ENCODE measurements at regions not wholly inside any gene's neighbourhood (a gene's known extent, or its start where the extent isn't known, plus 50 kb on each side); places are given as distances from the start of the nearest gene placed in this dataset.

DNA sequence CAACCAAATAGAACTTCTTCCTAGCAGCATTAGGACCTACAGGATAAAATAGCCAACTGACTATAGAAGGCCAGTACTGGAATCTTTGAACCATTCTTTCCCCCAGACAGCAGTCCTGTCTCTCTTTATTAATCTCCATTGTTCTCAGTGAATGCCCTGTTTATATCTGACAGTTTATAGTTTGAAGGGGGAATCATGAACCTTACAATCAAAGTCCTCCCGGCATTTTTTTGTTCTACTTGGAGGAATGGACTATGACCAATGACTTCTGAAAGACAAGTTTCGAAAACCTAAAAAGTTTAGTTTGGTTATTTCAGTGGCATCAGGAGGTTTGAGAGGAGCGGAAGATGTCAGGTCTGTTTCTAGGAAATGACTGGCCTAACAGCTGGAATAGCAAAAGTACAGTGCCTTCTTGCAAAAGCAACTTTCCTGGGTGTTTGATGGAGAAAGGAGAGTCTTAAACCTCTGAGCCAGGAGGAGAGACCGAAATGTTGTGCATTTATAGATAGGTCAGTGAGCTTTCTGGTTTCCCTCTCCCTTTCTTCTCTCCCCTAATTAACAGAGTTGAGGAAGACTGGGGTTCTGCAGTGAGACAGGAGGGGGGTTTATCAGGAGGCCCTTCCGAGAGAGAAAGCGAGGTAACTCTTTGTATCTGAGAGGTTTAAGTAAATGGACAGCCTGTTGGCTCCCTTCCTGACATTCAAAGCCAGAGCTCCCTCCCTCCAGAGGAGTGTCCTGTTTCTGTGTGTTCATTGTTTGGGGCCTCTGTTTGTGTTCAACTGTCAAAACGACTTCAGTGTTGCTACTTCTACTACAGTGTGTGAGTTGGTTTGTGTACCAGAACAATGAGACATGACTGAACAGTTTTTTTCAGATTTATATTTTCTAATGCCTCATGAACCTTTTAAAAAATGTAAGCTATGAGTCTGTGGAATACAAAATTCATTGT lies 383.0 kb upstream of the RARB start:
- no peak for DNase-seq (ENCODE audit: low spot score)

GRCh38 chr3:25046911-25047771 lies 380.9 kb upstream of the RARB start:
- DNase-seq (ENCODE audit: low spot score) = no peak

DNA sequence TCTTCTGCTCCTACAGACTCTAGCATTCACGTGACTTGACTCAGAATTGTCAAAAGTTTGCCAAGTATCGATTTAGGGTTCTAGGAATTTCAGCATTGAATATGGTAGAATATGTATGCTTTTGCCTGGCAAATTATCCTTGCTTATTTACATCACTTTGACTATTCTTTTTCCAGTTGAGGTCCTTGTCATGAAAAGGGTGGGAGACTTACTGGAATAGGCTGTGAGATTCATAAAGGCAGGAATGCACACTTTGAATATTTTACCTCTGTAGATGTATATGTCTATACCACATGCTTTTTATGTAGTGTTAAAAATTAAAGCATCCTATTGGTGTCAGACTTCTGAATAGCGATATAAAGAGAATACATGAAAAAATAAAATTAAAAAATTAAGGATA lies 378.8 kb upstream of the RARB start:
- DNase-seq (ENCODE audit: low spot score) = no peak

DNA sequence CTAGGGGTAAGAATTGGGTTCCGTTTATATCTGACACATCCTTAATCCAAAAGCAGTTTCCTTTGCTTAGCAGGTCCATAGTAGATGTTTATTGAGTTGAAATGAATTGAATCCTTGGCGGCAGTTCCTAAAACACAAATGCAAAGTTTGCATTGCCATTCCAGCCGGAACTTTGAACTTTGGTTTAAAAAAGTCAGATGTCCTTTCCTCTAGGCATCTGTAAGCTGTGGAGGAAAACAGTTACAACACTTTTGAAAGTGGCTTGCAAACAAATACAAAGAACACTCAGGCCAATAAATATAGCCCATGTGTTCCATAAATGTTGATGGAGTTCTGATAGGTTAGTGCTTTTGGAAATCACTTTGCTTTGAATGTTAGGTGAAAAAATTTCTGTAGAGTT lies 374.7 kb upstream of the RARB start:
- DNase-seq (ENCODE audit: low spot score) = no peak

DNA sequence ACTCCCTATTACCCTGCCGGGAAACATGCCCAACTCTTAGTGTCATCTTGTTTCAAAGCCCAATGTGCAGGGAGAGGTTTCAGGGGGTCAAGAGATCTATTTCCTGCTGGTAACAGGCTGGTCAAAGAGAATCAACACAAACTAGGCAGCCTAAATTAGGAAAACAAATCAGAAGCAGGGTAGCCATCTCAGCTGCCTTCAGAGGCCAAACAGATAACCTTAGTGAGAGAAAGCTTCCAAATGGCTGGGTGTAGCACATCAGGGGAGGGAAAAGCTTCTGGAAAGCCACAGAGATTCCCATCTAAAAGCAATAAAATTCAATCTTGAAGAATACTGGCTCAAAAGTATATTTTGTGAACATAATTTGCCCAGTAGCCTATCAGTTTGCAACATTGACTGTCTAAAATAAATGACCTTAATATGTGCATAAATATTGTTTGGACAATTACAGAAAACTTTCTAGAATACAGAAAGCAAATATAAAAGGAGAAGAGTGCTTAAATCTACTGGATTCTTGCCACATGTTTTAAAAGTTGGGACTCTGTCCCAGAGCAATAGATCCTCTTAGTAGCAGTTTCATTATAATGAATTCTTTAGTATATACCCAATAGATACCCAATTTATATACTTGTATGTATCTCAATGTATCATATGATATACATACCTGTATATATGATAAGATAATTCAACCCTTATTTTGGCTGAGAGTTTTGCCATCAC lies 371.9 kb upstream of the RARB start:
- no peak for DNase-seq (ENCODE audit: low spot score)

DNA sequence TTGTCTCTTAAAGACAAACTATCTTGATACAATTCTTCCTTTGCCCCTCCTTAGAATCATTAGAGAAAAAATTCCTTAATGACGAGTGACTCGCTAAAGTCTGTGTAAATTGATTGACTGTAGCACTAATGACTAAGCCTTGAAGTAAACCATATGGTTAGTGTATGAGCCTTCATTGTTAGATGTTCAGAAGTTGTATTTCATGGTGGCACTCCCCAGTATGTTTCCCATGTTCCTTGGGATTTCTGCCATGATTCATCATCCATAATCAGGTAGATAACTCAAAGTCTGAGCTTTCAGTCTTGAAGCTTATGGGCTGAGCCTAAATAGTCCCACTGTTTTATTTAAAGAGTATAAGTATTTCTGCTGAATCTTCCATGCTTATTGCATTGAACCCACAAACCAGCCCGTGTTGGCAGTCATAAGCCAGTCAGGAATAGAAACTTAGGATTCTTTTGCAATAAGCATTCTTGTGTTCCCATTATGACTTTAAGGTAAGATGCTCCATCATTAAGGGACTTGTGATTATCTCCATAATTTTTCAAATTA lies 371.2 kb upstream of the RARB start:
- no peak for DNase-seq (ENCODE audit: low spot score)

DNA sequence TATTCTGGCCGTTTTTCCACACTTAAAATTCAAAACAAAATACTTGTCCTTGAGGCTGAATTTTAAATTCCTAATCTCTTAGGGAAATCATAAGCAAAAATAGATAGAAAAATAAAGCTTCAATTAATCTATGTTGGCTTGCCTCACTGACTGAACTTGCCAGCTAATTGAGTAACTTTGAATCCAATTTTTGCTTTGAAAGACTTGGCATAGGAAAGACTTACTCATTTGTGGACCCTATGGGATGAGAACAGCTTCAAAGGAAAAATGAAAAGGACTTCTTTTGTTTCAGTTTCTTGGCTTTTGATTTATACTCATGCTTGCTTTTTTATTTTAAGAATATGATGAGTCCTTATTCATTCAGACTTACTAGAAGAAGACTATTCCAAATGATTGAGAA lies 370.7 kb upstream of the RARB start:
- no peak for DNase-seq (ENCODE audit: low spot score)

DNA sequence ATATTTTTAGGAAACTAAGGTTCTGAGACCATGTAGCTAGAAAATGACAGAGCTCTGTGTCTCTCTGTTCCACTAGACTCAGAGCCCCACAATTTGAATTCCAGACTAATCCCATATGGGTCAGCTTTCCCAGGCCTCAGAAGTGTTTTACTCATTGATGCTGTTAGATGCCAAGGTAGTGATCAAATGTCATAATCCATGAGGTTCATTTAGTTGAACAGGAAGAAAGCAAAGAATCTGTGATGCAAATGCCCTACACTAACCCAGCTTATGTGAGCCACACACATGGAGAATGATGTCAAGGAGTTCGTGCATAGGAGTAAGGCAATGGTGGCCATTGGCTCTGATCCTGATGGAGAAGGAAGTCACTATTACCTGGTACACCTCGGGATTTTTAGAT lies 363.4 kb upstream of the RARB start:
- DNase-seq (ENCODE audit: low spot score) = no peak

- no peak for DNase-seq (ENCODE audit: low spot score)
Measured at GRCh38 chr3:25069970-25070369, 358.1 kb upstream of the RARB start.

GRCh38 chr3:25071846-25072245 lies 356.2 kb upstream of the RARB start:
- DNase-seq (ENCODE audit: low spot score) = no peak

GRCh38 chr3:25073423-25073822 lies 354.6 kb upstream of the RARB start:
- DNase-seq (ENCODE audit: low spot score) = no peak

DNA sequence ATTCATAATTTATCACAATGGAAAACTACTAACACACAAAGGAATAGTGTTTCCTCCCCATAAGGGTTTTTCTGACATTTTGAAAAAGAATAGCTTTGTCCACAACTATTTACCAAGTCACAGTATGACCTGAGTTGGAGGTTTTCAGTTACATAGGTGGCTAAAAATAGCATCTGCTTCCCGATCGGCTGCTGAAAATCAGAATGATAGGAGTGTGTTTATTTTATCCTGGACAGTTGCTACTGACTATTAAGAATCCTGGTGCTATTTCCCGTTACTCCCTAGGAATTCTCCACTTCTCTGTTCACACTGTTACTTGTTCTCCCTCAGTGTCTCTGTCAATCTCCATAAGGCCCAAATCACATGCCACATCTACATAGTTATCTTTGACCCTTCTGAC lies 353.9 kb upstream of the RARB start:
- no peak for DNase-seq (ENCODE audit: low spot score)

DNA sequence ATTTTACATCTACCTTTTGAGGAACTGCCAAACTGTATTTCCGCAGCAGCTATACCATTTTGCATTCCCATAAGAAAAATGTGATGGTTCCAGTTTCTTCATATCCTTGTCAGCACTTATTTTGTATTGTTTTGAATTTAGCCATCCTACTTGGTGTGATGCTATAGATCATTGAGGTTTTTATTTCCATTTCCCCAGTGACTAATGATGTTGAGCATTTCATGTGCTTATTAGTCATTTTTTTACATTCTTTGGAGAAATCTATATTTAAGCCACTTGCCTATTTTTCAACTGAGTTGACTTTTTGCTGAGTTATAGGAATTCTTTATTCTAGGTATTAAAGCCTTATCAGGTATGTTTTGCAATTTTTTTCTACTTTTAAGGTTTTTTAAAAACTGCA lies 347.6 kb upstream of the RARB start:
- DNase-seq (ENCODE audit: low spot score) = no peak

GRCh38 chr3:25084016-25084415 lies 344.0 kb upstream of the RARB start:
- no peak for DNase-seq (ENCODE audit: low spot score)

DNA sequence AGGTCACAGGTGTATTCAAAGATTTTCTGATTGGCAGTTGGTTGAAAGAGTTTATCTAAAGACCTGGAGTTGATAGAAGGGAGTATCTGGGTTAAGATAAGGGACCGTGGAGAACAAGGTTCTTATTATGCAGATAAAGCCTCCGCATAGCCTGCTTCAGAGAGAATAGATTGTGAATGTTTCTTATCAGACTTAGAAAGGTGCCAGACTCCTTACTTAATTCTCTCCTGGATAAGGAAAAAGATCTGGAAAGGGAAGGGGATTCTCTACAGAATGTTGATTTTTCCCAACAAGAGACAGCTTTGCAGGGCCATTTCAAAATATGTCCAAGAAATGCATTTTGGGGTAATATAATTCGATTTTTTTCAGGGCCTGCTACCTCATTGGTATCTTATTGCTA lies 341.3 kb upstream of the RARB start:
- no peak for DNase-seq (ENCODE audit: low spot score)

DNA sequence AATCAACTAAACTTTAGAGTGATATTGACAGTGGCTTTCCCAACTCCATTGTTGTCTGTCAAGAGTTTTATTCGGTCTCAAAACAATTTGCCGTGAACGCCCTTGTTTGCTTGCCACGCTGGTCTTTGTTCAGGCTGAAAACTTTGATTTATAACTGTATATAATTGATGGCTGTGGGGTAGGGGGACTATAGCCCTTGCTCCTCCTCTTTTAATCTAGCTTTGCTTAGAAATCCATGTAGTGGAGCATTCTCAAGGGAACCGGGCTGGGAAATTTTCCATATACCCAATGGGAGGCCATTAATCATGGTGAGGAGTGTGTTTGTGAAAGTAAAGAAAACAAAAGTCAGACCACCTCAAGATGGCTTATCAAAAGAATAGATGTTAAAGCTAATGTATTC lies 339.8 kb upstream of the RARB start:
- no peak for DNase-seq (ENCODE audit: low spot score)

- no peak for DNase-seq (ENCODE audit: low spot score)
Measured at GRCh38 chr3:25090698-25091453, 337.2 kb upstream of the RARB start.

DNA sequence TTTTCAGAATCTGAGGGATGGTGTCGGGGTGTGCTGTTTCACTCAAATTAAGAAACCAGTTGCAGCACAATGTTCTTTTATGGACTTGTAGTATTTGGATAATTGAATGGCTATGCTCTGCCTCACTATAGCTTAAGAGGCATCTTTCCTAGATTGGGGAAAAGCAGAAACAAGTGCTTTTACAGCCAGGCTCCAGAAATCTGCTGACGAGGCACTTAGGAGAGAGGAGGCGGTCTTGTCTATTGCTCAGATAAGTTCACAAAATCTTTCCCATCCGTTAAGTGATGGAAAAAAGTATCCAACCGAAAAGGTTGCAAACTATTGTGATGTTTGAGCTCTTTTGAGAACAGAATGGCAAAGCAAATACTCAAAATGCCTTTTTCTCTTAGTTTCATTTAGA lies 336.1 kb upstream of the RARB start:
- DNase-seq (ENCODE audit: low spot score) = no peak

DNA sequence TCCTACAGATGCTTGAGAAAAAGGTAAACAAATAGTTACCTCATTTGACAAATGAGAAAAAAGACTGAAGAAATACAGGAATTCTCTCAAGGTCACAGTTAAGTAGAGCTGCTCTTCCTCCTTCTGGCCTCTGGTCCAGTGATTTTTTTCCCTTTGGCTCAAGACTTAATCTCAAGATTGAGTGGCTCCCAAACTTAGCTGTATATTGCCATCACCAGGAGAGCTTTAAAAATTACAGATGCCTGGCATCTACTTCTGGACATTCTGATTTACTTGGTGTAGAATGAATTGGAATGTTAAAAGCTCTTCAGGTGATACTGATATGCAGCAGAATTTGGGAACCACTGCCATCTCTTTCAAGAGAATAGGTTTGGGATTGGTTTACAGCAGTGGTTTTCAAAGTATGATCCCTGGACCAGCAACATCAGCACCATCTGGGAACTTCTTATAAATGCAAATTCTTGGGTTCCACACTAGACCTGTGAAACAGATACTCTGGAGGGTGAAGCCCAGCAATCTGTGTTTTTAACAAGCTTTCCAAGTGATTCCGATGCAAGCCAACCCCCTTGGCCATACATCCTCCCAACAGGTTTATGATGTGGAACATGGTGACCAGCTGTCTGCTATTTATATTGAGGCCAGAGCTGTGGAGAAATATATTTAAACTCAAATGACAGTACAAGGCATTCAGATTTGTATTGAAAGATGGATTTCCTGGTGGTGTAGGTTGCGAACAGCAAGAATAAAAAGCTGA lies 333.0 kb upstream of the RARB start:
- no peak for DNase-seq (ENCODE audit: low spot score)

DNA sequence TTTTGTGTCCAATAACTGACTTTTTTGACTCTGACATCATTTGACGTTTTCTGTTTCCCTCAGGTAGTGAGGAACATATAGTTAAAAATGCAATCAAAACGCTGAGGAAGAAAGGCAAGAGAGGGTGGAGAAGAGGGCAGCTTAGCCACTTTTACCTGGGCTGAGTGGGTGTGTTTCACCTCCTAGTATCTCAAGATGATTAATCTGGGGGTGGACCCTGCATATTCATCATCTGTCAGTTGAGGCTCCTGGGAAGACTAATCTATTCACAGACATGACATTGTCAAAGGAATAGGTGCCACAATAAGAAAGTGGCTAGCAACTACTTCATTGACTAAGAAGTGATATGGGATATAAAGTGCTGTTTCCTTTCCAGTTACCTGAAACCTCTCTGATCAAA lies 331.5 kb upstream of the RARB start:
- no peak for DNase-seq (ENCODE audit: low spot score)

GRCh38 chr3:25097023-25097422 lies 331.0 kb upstream of the RARB start:
- DNase-seq (ENCODE audit: low spot score) = no peak
